ENCODE measurements at regions not wholly inside any gene's neighbourhood (a gene's known extent, or its start where the extent isn't known, plus 50 kb on each side); places are given as distances from the start of the nearest gene placed in this dataset.

DNA sequence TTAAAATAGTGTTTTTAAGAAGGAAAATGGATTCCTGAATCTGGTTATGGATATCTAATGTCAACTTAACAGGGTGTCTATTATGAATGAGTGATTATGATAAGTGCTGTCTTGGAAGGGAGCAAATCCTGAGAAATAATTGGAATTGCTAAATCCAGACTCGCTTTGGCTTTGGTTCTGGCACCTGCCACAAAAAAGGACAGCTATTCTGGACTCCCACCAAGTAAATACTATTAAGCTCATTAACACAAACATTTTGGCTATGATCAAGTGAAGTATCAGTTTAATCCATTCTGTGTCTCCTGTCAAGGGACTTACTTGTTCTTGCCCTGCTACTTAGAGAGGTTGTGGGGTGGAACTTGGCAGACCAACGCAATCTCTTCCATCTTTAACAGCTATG is 403.7 kb downstream of the CENPC start:
- TF ChIP-seq, protein P1, sequence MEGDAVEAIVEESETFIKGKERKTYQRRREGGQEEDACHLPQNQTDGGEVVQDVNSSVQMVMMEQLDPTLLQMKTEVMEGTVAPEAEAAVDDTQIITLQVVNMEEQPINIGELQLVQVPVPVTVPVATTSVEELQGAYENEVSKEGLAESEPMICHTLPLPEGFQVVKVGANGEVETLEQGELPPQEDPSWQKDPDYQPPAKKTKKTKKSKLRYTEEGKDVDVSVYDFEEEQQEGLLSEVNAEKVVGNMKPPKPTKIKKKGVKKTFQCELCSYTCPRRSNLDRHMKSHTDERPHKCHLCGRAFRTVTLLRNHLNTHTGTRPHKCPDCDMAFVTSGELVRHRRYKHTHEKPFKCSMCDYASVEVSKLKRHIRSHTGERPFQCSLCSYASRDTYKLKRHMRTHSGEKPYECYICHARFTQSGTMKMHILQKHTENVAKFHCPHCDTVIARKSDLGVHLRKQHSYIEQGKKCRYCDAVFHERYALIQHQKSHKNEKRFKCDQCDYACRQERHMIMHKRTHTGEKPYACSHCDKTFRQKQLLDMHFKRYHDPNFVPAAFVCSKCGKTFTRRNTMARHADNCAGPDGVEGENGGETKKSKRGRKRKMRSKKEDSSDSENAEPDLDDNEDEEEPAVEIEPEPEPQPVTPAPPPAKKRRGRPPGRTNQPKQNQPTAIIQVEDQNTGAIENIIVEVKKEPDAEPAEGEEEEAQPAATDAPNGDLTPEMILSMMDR (IDR thresholded peaks at IDR 0.05), result no peak
- TF ChIP-seq POLR2A (IDR thresholded peaks at IDR 0.05), result no peak

Measured in uterus (tissue), 2 donors.